ENCODE measurements at regions not wholly inside any gene's neighbourhood (a gene's known extent, or its start where the extent isn't known, plus 50 kb on each side); places are given as distances from the start of the nearest gene placed in this dataset.

GRCh38 chr11:10938650-10939387 is 81.0 kb upstream of the ZBED5 start:
- no peak for DNase-seq (ENCODE audit: low read depth)
- no peak overlapping the region for H3K4me3 ChIP-seq (ENCODE audit: low read depth, low read length)

DNA sequence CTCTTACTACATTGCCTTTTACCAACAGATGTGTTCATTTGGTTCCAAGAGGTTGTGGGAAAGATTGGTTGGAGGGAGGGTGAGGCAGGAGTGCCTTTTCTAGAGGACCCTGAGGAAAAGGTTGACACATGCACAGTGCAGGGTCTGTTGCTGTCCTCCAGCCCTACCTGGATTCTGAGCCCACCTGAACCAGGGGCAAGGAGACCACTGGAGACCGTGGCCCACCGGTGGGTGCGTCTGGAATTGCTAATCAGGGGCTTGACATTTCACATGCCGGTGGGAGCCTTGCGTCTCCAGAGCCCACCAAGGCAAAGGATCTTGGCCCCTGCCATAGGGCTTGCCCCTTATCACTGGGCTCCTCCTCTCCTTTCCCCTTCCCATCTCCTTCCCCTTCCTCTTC is 80.4 kb upstream of the ZBED5 start:
- DNase-seq (ENCODE audit: low read depth): no peak
- no peak overlapping the region for H3K4me3 ChIP-seq (ENCODE audit: low read depth, low read length)

GRCh38 chr11:10937385-10937771 is 79.5 kb upstream of the ZBED5 start:
- DNase-seq (ENCODE audit: low read depth): no peak

DNA sequence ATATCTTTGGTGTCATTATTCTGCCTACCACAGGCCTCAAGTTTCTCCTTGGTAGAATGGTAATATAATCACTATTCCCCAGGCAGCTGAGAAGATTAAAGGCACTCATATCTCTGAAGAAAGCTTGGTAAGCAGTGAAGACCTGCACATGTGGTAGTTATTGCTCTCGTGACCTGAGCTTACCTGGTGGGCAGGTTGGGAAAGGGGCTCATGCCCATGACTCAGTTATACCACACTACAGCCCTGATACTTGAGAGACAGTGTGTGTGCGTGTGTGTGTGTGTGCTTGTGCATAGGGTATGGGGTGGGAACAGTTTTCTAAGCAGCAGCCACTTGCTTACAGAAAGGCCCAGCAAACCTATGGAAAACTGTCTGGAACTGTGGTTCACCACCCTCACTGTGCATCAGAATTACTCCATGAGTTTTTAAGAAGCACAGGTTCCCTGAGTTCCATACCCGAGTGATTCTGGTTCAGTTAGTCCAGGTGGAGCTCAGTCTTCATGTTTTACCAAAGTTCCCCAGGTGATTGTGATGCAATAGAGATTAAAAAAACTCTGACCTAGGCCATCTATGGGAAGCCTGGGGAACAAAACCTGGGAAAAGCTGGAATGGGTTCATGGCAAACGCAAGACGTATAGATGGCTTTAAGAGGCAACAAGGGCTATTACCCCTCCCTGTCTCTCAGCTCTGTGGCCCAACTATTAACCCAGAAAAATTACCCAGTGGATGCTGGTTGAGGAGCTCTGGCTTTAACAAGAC is 79.0 kb upstream of the ZBED5 start:
- DNase-seq (ENCODE audit: low read depth): no peak

More at GRCh38 chr11:10937385-10937771, 79.5 kb upstream of the ZBED5 start:
- no peak overlapping the region for H3K4me3 ChIP-seq (ENCODE audit: low read depth, low read length)

GRCh38 chr11:10935015-10935559 is 77.2 kb upstream of the ZBED5 start:
- DNase-seq (ENCODE audit: low read depth): no peak
- H3K4me3 ChIP-seq (ENCODE audit: low read depth, low read length): no peak overlapping the region

More for the DNA sequence above, 79.0 kb upstream of the ZBED5 start:
- no peak overlapping the region for H3K4me3 ChIP-seq (ENCODE audit: low read depth, low read length)

DNA sequence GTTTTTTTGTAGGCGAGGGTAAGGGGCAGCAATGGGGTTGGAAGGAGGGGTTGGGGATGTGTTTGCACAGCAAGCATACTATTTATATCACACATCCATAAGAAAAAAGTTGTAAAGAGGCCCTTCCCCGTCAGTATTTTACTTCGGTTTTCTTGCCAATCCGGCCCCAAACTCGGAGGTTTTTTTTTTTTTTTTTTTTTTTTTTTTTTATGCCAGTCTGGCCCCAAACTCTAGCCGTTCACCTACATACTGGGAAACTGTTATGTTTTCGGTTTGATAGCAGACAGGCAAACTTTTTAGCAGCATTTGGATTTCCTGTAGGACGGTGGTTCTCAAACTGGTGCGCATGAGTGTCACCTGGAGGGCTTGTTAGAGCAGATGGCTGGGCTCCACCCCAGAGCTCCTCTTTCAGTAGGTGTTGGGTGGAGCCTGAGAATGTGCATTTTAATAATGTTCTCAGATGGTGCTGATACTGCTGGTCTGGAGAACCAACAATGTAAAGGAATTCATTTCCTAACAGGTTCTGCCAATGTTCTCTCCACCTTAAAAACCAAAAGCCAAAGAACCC is 76.5 kb upstream of the ZBED5 start:
- no peak for DNase-seq (ENCODE audit: low read depth)
- H3K4me3 ChIP-seq (ENCODE audit: low read depth, low read length): peak overlapping the region; percentile 55

DNA sequence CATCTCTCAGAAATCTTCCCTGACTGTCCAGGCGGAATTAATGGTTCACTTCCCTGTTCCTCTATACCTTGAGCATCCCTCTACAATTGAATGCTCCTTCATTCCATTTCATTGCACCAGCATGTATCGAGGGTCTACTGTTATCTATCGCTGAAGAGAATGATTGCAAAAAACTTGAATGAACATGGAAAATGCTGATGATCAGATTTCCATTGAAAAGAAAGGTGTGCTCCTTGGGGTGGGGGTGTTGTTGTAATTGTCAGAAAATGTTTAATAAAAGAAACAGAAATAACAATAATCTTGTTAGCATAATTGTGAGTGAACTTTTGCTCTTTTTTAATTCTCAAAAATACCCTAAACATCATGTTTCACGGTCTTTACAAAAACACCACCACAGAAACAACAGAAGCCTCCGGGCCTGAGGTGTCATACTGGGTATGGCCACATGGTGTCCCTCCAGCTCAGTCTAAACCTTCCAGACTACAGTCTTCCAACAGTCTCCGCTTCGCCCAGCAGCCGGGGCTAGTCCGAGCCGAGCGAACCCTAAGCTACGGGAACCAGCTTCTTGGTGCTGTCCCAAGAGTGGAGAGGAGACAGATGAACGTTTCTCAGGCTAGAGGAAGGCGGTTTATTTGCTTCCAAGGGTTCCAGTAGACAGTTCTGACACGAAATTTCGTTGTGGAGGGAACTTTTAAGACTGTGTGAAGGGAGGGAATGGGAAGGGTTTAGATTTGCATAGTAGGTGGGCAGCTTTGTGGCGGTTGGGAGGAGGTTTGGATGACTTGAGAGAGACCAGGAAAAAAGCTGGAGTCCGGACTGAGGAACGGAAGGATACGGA is 75.8 kb upstream of the ZBED5 start:
- peak; percentile 79 for DNase-seq (ENCODE audit: low read depth)
- peak overlapping the region; percentile 55 for H3K4me3 ChIP-seq (ENCODE audit: low read depth, low read length)

DNA sequence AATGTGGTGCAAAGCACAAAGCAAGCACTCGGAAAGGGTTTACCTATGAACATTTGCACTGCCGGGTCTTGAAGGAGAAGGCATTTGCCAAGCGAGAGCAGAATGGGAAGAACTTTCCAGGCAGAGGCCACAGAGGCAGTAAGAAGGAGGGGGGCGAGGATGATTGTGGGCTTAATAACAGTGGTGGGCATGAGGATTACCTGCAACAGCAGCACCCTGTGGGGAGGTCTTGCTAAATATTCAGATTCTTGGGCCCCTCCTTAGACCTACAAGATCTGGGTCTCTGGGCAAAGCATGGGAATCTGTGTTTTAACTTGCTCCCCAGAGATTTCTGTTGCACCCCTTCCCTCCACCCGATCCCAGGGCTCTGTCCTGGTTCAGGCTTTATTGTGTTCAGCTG is 75.1 kb upstream of the ZBED5 start:
- no peak overlapping the region for H3K4me3 ChIP-seq (ENCODE audit: low read depth, low read length)
- DNase-seq (ENCODE audit: low read depth): no peak

DNA sequence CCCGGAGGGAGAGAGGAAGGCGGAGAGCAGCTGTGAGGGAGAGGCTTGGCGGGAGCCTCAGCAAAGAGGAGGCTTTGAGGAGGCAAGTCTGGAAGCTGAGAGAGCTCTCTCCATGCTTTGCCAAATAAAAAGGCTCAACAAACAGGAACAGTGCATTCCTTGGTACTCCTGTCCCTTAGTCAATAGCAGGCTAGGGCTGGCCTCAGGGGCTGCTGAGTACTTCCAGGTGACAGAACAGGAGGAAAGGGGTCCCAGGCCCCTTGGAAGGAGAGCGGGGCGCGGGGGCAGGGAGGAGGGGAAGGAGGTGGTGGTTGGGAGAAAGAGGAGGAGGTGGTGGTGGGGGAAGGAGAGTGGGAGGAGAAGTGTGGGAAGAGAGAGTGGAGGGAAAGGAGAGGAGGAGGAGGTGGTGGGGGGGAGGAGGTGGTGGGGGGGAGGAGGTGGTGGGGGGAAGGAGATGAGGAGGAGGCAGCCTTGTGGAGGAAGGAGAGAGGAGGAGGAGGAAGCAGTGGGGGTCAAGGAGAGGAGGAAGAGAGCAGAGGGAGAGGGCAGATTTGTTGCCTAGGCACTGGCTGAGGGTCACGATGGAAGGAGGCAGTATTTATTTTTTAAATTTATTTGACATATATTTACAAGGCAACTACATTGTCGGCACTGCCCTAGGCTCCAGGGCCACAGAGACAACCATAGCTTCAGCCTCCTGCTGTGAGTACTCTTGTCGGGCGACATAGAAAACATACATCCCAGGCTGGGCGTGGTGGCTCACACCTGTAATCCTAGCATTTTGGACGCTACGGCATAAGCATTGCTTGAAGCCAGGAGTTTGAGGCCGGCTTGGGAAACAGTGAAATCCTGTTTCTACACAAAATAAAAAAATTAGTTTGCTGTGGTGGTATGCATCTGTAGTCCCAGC is 74.2 kb upstream of the ZBED5 start:
- peak overlapping the region; percentile 62 for H3K4me3 ChIP-seq (ENCODE audit: low read depth, low read length)
- no peak for DNase-seq (ENCODE audit: low read depth)

- H3K4me3 ChIP-seq (ENCODE audit: low read depth, low read length): peak overlapping the region; percentile 62
- DNase-seq (ENCODE audit: low read depth): peak; percentile 62
These were observed 73.3 kb upstream of the ZBED5 start for GRCh38 chr11:10930972-10931760.

DNA sequence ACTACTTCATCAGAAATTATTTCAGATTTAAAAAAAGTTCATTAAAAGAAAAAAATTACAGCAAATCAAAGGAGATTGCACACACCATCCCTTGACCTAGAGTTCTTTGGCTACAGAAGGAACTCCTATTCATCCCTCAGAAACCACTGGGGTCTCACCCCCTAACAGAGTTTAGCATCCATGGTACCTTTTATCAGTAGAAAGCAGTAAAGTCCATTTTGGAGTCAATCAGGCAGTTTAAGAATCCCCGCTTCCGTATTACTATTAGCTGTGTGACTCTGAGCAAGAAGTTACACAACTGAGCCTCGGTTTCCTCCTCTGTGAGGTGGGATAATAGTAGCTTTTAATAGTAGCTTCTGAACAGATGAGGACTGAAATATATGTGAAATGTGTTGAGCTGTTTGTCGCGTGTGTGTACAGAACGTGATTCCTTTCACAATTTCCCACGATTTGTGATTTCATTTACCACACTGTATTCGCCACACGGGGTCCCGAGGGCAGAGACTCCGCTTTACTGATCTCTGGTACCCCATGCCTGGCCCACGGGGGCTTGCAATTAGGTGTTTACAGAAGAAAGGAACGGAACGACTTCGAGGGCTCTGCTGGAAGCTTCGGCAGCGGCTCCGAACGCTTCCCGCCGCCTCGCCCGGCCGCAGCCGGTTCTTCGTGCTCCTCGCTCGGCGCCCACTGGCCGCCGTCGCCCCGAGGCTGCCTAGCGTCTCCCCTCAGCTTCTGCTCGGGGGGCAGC is 72.5 kb upstream of the ZBED5 start:
- DNase-seq (ENCODE audit: low read depth): no peak
- H3K4me3 ChIP-seq (ENCODE audit: low read depth, low read length): peak overlapping the region; percentile 62

DNA sequence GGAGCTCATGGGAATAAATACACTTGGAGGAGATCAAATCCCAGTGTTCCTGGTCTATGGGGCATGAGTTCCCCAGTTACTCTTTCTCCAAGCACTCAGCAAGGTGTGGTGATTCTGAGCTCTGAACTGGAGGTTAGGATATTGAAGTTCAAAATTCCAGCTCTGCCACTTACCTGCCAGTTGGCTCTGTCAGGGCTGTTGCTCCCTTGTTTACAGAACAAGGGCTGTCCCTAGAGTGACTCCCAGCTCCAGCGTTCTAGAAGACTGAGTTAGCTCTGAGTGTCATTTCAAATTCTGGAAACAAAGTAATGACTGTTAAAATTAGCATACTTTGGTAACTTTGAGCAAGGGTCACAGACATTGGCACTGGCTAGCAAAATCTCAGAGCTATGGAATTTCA is 69.7 kb upstream of the ZBED5 start:
- H3K4me3 ChIP-seq (ENCODE audit: low read depth, low read length): no peak overlapping the region
- DNase-seq (ENCODE audit: low read depth): no peak

DNA sequence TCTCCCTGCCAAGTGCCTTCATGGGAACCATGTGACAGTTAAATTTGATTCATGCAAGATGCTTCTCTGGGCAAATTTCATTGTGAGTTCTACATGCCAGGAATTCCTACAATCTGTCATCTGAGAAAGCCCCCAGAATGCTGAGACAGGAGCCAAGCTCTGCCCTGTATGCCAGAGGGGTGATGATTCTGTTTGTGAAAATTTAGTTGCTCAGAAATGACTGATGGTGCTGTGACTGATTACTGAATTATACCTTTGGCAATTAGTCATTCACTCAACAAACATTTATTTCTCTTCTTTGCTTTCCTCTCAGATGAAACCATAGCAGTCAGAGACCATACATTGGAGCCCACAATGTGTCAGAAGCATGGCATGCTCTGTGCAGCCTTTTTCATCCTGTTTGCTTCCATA is 69.0 kb upstream of the ZBED5 start:
- DNase-seq (ENCODE audit: low read depth): no peak
- no peak overlapping the region for H3K4me3 ChIP-seq (ENCODE audit: low read depth, low read length)

GRCh38 chr11:10925149-10925926 is 67.5 kb upstream of the ZBED5 start:
- H3K4me3 ChIP-seq (ENCODE audit: low read depth, low read length): no peak overlapping the region
- DNase-seq (ENCODE audit: low read depth): no peak

GRCh38 chr11:10923882-10924281 is 66.0 kb upstream of the ZBED5 start:
- H3K4me3 ChIP-seq (ENCODE audit: low read depth, low read length): no peak overlapping the region
- DNase-seq (ENCODE audit: low read depth): no peak

- H3K4me3 ChIP-seq (ENCODE audit: low read depth, low read length): no peak overlapping the region
- DNase-seq (ENCODE audit: low read depth): no peak
These were observed 65.0 kb upstream of the ZBED5 start for GRCh38 chr11:10922892-10923291.
